ENCODE measurements at regions not wholly inside any gene's neighbourhood (a gene's known extent, or its start where the extent isn't known, plus 50 kb on each side); places are given as distances from the start of the nearest gene placed in this dataset.
A peak's percentile ranks its signal among the peaks of the same experiment; 100 is the strongest.

- CTCF ChIA-PET = no interaction called here
- no peak for ATAC-seq
- TF ChIP-seq JUN (IDR thresholded peaks at IDR 0.05) = no peak
- TF ChIP-seq, protein P1, sequence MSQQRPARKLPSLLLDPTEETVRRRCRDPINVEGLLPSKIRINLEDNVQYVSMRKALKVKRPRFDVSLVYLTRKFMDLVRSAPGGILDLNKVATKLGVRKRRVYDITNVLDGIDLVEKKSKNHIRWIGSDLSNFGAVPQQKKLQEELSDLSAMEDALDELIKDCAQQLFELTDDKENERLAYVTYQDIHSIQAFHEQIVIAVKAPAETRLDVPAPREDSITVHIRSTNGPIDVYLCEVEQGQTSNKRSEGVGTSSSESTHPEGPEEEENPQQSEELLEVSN (IDR thresholded peaks at IDR 0.05; ENCODE audit: borderline replicate concordance, low read depth) = no peak
- TF ChIP-seq, protein P2, sequence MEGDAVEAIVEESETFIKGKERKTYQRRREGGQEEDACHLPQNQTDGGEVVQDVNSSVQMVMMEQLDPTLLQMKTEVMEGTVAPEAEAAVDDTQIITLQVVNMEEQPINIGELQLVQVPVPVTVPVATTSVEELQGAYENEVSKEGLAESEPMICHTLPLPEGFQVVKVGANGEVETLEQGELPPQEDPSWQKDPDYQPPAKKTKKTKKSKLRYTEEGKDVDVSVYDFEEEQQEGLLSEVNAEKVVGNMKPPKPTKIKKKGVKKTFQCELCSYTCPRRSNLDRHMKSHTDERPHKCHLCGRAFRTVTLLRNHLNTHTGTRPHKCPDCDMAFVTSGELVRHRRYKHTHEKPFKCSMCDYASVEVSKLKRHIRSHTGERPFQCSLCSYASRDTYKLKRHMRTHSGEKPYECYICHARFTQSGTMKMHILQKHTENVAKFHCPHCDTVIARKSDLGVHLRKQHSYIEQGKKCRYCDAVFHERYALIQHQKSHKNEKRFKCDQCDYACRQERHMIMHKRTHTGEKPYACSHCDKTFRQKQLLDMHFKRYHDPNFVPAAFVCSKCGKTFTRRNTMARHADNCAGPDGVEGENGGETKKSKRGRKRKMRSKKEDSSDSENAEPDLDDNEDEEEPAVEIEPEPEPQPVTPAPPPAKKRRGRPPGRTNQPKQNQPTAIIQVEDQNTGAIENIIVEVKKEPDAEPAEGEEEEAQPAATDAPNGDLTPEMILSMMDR (IDR thresholded peaks at IDR 0.05) = no peak
- no peak for TF ChIP-seq USF2 (IDR thresholded peaks at IDR 0.05)
- no peak for TF ChIP-seq GATA3 (IDR thresholded peaks at IDR 0.05; ENCODE audit: borderline replicate concordance)
- TF ChIP-seq KDM1A (IDR thresholded peaks at IDR 0.05; ENCODE audit: low read depth) = no peak
- no peak for TF ChIP-seq MAFK (IDR thresholded peaks at IDR 0.05; ENCODE audit: partially characterized antibody)
- TF ChIP-seq PHF8 (IDR thresholded peaks at IDR 0.05; ENCODE audit: borderline replicate concordance, low read depth) = no peak
- TF ChIP-seq RAD21 (conservative IDR thresholded peaks at IDR 0.05 in 1 of 2, IDR thresholded peaks at IDR 0.05 in 1 of 2) = no peak
- TF ChIP-seq EHF (CRISPR knock-in tag; IDR thresholded peaks at IDR 0.05) = no peak
- no peak for TF ChIP-seq CBX2 (IDR thresholded peaks at IDR 0.05; ENCODE audit: borderline replicate concordance, low read depth)
- TF ChIP-seq, protein P3, sequence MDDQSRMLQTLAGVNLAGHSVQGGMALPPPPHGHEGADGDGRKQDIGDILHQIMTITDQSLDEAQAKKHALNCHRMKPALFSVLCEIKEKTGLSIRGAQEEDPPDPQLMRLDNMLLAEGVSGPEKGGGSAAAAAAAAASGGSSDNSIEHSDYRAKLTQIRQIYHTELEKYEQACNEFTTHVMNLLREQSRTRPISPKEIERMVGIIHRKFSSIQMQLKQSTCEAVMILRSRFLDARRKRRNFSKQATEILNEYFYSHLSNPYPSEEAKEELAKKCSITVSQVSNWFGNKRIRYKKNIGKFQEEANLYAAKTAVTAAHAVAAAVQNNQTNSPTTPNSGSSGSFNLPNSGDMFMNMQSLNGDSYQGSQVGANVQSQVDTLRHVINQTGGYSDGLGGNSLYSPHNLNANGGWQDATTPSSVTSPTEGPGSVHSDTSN (IDR thresholded peaks at IDR 0.05) = no peak
- TF ChIP-seq KDM5A (IDR thresholded peaks at IDR 0.05) = no peak
- TF ChIP-seq ELK1 (IDR thresholded peaks at IDR 0.05; ENCODE audit: low read depth, low read length) = no peak
- no peak for TF ChIP-seq EP300 (IDR thresholded peaks at IDR 0.05)
- TF ChIP-seq FOSB (CRISPR knock-in tag; IDR thresholded peaks at IDR 0.05) = no peak
- TF ChIP-seq CHD4 (IDR thresholded peaks at IDR 0.05; ENCODE audit: borderline replicate concordance) = no peak
- TF ChIP-seq ZSCAN20 (CRISPR knock-in tag; IDR thresholded peaks at IDR 0.05) = no peak
- no peak for TF ChIP-seq SMC3 (IDR thresholded peaks at IDR 0.05)
- Histone ChIP-seq H3K27ac (no peak overlapping the region), H3K4me2 (no peak overlapping the region), H3K4me3 (no peak overlapping the region), H3K9me3 (no peaks in the 10 kb centered on the region), H3K4me1 (no peaks in the 10 kb centered on the region)
- no peak for FAIRE-seq
- POLR2A ChIA-PET = no interaction called here
- WGBS (ENCODE audit: missing lambda C conversion rate) = 68% methylated on average over 12 of the region's 12 CpGs
- no peak for DNase-seq (ENCODE audit: low read depth in 1 of 2, low spot score in 1 of 2)
These were observed 1169.2 kb upstream of the B3GALT2 start for GRCh38 chr1:194355488-194356106.

DNA sequence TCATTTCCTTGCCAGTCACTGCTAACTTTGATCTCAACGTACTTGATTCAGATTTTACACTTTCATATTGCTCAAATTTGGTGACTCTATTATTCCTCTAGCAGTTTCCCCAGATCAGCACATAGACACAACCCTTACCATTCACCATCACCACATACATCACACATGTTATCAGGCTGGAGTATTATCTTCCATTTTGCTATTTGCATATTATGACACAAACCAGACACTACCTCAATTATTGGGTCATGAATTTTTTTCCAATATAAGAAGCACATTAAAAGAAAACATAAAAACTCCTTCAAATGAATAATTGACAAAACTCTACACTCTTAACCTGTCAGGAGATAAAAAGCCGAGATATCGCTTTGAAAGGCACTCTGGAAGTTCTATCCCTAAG lies 1166.7 kb upstream of the B3GALT2 start:
- Histone ChIP-seq H3K27ac (no peak overlapping the region), H3K9me3 (no peaks in the 10 kb centered on the region), H3K4me3 (no peak overlapping the region), H3K4me2 (no peak overlapping the region), H3K4me1 (no peaks in the 10 kb centered on the region)
- ChIA-PET CTCF (no interaction called here), POLR2A (no interaction called here)
- WGBS (ENCODE audit: missing lambda C conversion rate) = 57% methylated on average over 3 of the region's 3 CpGs
- DNase-seq (ENCODE audit: low read depth in 1 of 2, low spot score in 1 of 2) (no peak), FAIRE-seq (peak; percentile 72), ATAC-seq (no peak)
- TF ChIP-seq BHLHE40 (IDR thresholded peaks at IDR 0.05; ENCODE audit: low read depth, low read length) = no peak
- no peak for TF ChIP-seq EHMT2 (IDR thresholded peaks at IDR 0.05; ENCODE audit: low read depth)
- no peak for TF ChIP-seq ATOH8 (CRISPR knock-in tag; IDR thresholded peaks at IDR 0.05; ENCODE audit: low read depth)
- no peak for TF ChIP-seq ZNF302 (CRISPR knock-in tag; IDR thresholded peaks at IDR 0.05)
- no peak for TF ChIP-seq SREBF2 (IDR thresholded peaks at IDR 0.05)
- TF ChIP-seq, protein P3 (IDR thresholded peaks at IDR 0.05) = no peak
- TF ChIP-seq SMC3 (IDR thresholded peaks at IDR 0.05) = no peak
- no peak for TF ChIP-seq JUN (IDR thresholded peaks at IDR 0.05)
- no peak for TF ChIP-seq TFCP2L1 (CRISPR knock-in tag; IDR thresholded peaks at IDR 0.05)
- TF ChIP-seq, protein P1 (IDR thresholded peaks at IDR 0.05; ENCODE audit: borderline replicate concordance, low read depth) = no peak
- TF ChIP-seq KDM1A (IDR thresholded peaks at IDR 0.05; ENCODE audit: low read depth) = no peak
- TF ChIP-seq, protein P4, sequence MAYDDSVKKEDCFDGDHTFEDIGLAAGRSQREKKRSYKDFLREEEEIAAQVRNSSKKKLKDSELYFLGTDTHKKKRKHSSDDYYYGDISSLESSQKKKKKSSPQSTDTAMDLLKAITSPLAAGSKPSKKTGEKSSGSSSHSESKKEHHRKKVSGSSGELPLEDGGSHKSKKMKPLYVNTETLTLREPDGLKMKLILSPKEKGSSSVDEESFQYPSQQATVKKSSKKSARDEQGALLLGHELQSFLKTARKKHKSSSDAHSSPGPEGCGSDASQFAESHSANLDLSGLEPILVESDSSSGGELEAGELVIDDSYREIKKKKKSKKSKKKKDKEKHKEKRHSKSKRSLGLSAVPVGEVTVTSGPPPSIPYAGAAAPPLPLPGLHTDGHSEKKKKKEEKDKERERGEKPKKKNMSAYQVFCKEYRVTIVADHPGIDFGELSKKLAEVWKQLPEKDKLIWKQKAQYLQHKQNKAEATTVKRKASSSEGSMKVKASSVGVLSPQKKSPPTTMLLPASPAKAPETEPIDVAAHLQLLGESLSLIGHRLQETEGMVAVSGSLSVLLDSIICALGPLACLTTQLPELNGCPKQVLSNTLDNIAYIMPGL (CRISPR knock-in tag; IDR thresholded peaks at IDR 0.05; ENCODE audit: borderline replicate concordance) = no peak

Measured in A549 (cell line).